COLO829 (cell line): ENCODE measurements at regions not wholly inside any gene's neighbourhood (a gene's known extent, or its start where the extent isn't known, plus 50 kb on each side); places are given as distances from the start of the nearest gene placed in this dataset.
A peak's percentile ranks its signal among the peaks of the same experiment; 100 is the strongest.
"Not testable (repeated sequence)": the region's sequence is repeated elsewhere in the genome, so short reads cannot be mapped to it uniquely, and the experiment has no call there.

Experiments
- DNase-seq: peaks from one replicate; pipeline ENCODE4 v3.0.0; 2012; ENCODE audit warnings: low spot score

- not testable (repeated sequence) for DNase-seq
Measured at GRCh38 chr13:81546294-81546693, 1205.4 kb upstream of the SPRY2 start.

- peak; percentile 1 for DNase-seq
Measured at GRCh38 chr13:81540777-81541176, 1199.9 kb upstream of the SPRY2 start.

GRCh38 chr13:81539643-81540150, 1198.8 kb upstream of the SPRY2 start:
- DNase-seq: peak; percentile 1

GRCh38 chr13:81498969-81499368, 1158.0 kb upstream of the SPRY2 start:
- no peak for DNase-seq

- DNase-seq: no peak
Measured at GRCh38 chr13:81493144-81493543, 1152.2 kb upstream of the SPRY2 start.

GRCh38 chr13:81492449-81492848, 1151.5 kb upstream of the SPRY2 start:
- no peak for DNase-seq

GRCh38 chr13:81488021-81488420, 1147.1 kb upstream of the SPRY2 start:
- no peak for DNase-seq

GRCh38 chr13:81487151-81487550, 1146.2 kb upstream of the SPRY2 start:
- no peak for DNase-seq

- DNase-seq: peak; percentile 2
Measured at GRCh38 chr13:81480634-81481033, 1139.7 kb upstream of the SPRY2 start.

GRCh38 chr13:81473366-81473899, 1132.5 kb upstream of the SPRY2 start:
- DNase-seq: no peak

- DNase-seq: no peak
Measured at GRCh38 chr13:81458170-81458569, 1117.2 kb upstream of the SPRY2 start.

- DNase-seq: no peak
Measured at GRCh38 chr13:81446441-81446840, 1105.5 kb upstream of the SPRY2 start.

GRCh38 chr13:81442904-81443303, 1102.0 kb upstream of the SPRY2 start:
- no peak for DNase-seq

- DNase-seq: no peak
Measured at GRCh38 chr13:81425286-81425685, 1084.4 kb upstream of the SPRY2 start.

- DNase-seq: no peak
Measured at GRCh38 chr13:81409284-81409683, 1068.4 kb upstream of the SPRY2 start.

GRCh38 chr13:81408647-81409046, 1067.7 kb upstream of the SPRY2 start:
- no peak for DNase-seq

- DNase-seq: no peak
Measured at GRCh38 chr13:81406639-81407292, 1065.8 kb upstream of the SPRY2 start.

GRCh38 chr13:81406022-81406421, 1065.1 kb upstream of the SPRY2 start:
- no peak for DNase-seq

- DNase-seq: no peak
Measured at GRCh38 chr13:81396192-81396591, 1055.3 kb upstream of the SPRY2 start.

- peak; percentile 68 for DNase-seq
Measured at GRCh38 chr13:81395368-81395767, 1054.4 kb upstream of the SPRY2 start.

- peak; percentile 62 for DNase-seq
Measured at GRCh38 chr13:81394640-81395039, 1053.7 kb upstream of the SPRY2 start.

GRCh38 chr13:81393721-81394120, 1052.8 kb upstream of the SPRY2 start:
- DNase-seq: no peak

- no peak for DNase-seq
Measured at GRCh38 chr13:81393110-81393509, 1052.2 kb upstream of the SPRY2 start.

GRCh38 chr13:81388400-81388799, 1047.5 kb upstream of the SPRY2 start:
- DNase-seq: no peak
